HG02763 (cell line): ENCODE measurements at regions not wholly inside any gene's neighbourhood (a gene's known extent, or its start where the extent isn't known, plus 50 kb on each side); places are given as distances from the start of the nearest gene placed in this dataset.
A peak's percentile ranks its signal among the peaks of the same experiment; 100 is the strongest.
"Not testable (repeated sequence)": the region's sequence is repeated elsewhere in the genome, so short reads cannot be mapped to it uniquely, and the experiment has no call there.

Experiments
- ATAC-seq: cut with Tn5 transposase; IDR thresholded peaks from one replicate; pipeline ENCODE4 v1.9.1; 2021; ENCODE audit warnings: mild to moderate bottlenecking, moderate library complexity; ENCODE audit not compliant: unreplicated experiment

DNA sequence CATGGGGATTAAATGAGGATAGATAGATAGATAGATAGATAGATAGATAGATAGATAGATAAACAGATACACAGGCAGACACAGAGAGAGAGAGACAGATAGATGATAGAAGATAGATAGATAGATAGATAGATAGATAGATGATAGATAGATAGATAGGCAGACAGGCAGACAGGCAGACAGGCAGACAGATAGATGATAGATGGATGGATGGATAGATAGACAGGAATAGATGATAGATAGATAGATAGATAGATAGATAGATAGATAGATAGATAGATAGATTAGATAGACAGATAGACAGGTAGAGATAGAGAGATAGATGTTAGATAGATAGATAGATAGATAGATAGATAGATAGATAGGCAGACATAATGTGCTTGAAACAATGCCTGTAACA, 137.3 kb downstream of the MED10 start:
- not testable (repeated sequence) for ATAC-seq

DNA sequence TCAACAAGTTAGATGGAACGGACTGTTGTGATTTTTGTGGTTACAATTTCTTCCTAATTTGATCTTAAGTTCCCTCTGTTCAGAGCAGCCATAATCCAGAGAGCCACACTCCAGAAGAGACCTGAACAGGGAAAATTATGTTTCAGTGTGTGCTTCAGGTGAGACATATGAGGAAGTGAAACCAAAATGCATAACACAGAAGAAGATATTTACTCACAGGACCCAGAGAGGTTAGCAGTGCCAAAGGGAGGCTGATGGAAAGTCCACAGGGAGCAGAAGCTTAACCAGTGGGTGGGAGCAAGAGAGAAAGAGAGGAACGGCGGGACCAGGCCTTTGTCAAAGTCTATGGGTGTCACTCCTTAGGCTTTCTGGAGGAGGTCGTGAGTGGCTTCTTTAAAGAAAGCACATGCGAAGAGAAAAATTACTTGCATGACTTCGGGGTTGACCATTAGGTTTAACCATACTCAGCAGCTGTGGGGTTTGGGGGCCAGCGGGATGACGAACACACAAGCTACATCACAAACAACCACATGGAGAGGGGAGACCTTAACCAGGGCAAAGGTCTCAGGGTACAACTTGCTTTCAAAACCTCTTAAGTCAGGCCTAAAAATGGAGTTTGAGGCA, 141.4 kb downstream of the MED10 start:
- peak; percentile 66 for ATAC-seq

DNA sequence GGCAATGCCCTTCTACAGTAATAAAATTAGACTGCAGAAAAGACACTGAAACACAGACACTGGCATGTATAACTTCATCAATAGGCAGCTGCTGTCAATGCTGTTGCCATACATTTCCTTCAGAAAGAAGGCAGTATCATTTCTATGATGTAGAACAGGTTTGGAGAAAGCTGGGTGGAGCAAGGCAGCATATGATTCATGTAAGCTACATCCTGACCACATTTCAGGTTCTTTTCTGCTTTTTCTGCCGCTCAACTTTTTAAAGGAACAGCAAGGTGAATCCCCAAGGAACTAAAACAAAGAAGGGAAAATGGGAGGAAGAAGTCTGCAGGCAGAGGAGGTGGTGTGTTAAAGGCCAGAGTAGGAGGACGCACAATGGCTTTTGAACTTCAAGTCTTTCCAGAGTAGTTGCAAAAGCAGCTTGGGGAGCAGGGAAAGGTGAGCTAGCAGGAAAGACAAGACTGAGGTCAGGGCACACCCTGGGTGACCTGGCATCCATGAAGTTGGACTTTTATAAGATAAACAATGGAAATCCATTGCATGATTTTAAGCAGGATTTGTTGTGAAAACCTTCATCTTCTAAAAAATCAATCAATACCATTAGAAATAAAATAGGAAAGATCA, 142.1 kb downstream of the MED10 start:
- ATAC-seq, result no peak

DNA sequence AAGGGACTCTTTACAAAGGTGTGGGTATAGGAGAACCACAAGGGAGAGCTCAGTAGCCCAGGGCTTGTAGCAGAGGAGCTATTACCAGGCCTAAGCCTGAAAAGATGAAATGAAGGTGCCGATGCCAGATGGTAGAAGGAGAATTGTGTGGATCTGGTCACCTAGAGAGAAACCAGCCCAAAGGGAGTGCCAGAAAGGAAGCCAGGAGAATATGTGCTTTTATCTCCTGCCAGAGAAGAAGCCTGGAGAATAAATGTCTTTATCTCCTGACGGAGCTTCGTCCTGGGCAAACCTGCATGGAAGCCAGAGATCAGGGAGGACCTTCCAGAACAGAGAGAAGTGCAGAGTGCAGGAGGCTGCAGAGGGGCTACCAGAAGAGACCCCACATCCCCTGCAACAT, 142.6 kb downstream of the MED10 start:
- no peak for ATAC-seq

DNA sequence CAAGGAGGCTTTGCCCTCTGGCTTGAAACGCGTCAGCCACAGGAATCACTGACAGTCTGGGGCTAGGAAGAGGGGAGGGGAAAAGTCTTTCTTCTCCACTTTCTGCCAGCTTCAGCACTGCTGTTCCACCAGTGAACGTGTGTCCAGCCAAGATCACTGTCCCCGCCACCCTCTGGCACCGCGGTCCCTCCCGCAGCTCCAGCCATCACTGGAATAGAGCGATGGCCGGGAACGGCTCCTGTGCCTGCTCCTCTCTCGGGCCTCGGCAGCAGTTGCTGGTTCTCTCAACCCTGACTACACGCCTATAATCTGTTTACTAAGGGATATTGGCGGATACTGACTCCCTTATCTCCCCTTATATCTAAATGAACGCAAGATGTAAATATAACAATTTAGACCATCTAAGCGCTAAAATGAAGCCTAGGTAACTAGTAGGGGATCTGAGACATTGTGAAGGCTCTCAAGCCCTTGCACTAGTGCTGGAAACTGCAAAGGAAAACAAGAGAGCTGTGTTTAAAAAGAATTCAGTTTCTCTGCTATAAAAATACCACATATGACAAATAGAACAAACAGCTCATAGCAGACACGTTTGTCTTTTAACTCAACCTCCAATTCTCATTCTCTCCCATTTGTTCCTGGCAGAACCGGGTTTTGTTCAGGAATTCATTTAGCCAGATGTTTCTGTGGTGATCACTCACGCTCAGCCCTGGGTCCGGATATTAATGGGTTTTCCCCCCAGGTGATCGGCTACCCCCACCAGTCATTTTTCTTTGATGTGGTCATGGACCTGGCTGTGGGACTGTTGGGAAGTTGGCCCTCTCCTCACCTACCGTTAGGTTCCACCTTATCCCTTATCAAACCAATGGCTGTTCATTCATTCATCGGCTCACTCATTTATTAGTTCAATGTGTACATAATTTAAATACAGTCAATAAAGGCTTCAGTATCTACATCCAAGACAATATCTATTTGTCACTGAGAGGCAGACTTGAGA, 149.8 kb downstream of the MED10 start:
- ATAC-seq, result no peak

DNA sequence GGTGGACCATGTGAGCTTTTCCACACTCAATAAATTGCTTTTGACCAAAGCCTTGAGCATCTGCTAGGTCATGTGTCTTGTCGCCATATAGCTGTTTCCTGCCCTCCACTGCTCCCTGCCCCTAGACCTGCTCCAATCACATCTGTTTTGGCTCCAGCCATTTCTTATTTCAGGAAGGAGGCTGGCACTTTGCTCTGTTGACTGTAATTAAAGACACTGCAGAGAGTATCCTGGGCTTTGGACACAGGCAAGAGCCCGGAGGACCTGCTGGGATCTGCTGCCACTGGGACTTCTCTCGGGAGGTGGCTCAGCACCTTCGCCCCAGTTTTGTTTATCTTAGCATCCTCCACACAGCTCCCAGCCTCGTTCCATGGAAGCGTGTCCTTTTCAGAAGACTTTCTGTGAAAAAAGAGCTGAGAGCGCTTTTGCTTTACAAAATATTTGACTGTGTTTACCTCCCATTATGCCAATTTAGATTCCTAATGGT, 153.2 kb downstream of the MED10 start:
- no peak for ATAC-seq

DNA sequence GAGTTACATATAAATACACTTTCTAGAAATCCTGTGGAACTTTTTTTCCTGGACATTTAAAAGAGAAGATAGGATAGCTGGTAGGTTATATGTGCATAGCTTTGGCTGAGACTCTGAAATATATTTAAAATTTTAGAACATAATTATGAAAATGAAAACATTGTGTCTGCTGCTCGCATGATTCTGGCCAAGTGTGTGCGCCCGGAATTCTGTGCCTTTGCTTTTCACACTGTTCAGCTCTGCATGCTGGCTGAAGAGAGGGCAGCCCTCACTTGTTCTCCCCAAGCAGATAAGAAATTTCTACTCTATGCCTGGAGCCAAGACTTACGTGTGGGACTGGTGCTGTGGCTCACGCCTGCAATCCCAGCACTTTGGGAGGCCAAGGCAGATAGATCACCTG, 153.9 kb downstream of the MED10 start:
- no peak for ATAC-seq

DNA sequence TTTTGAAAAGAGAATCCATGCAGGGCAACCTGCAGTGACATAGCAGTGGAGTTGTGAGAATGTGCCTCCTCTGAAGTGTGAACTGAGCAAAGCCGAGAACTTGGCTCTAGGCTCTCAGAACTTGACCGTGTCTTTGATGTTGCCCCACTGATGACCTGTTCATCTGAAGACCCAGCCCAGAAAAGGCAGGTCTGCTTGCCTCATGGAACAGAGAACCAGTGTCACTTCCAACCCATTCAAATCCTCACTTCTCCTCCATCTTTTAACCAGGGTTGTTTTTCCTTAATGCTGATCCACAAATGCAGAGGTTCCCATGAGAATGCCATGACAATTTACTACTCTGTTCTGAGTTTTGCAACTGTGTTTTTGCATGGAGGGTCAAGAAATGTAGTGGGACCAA, 155.4 kb downstream of the MED10 start:
- ATAC-seq, result no peak

DNA sequence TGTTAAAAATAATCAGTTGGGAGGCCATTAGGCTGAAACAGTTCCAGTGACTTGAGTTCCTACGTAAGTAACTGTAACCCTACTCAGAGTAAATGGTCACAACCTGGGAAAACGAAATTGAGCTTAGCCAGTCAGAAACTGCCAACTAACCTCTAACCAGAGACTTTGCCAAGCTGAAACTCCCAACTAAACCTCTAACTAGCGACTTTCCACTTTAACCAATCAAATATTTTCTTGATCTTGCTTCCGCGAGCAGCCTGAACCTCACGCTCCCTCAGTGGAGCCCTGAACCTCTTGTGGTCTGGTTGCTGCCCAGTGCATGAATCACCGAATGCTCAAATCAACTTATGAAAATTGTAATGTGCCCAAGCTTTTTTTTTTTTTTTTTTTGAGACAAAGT, 156.2 kb downstream of the MED10 start:
- ATAC-seq, result no peak

DNA sequence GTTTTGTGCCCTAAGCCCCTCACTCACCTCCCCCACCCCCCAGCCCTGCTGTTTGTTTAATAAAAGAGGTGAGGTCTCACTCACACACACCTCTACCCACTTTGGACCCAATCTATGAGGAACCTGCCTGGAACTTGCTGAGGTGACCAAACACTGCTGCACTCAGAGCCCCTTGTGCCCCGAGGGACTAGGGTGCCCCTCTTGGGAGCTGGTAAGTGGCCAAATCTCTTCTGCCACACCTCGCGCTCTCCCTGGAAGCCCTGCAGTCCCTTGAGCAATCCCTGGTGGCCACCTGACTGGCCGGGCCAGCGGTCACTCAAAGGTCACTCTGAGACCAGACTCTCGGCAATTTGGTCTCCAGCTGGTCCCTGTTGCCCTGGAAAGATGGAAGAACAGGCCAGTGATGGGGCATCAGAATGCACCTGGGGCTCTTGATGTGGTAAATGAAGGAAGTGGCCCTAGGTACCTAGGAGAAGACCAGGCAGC, 157.2 kb downstream of the MED10 start:
- ATAC-seq, result no peak

DNA sequence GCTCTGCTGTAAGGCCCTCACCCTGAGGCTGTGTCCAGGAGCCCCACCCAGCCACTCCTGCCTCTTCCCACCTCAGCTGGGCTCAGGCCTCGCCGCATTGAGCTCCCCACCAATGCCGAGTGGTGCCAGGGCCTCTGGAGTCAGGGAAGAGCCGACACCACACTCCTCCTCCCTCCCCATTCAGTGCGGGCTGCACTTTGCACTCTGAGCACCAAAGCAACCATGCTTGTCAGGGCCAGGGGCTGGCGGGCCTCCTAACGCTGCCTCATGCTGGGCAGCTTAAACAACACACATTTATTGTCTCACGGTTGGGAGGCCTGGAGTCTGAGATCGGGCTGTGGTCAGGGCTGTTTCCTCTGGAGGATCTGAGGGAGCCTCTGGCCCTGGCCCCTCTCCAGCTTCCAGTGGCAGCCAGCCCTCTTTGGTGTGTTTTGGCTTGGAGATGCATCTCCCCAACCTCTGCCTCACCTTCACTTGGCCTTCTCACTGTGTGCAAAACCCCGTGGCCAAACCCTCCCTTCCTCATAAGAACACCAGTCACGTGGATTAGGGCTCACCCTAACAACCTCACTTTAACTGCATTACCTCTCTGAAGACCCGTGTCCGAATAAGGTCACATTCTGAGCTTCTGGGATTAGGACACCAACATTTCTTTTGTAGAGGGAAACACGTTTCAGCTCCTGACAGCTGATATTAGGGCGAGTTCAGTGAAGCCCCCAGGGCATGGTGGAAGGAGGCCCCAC, 157.8 kb downstream of the MED10 start:
- no peak for ATAC-seq

DNA sequence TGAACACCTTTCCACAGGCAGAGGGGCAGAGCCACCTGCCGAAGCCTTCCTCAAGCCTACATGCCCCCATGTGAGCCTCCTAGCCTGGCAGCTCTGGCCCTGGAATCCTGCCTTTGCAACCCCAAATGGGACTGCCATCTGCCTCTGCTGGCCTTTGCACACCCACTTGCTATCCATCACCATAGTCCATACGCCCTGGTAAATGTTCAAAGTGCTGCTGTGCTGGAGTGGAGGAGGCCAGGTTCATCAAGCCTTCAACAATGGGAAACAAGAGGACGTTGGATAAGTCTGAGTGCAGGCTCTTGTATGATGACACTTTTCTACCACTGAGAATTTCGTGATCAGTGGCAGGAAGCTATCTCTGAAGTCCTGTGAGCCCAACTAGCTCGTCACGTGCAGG, 159.8 kb downstream of the MED10 start:
- no peak for ATAC-seq

DNA sequence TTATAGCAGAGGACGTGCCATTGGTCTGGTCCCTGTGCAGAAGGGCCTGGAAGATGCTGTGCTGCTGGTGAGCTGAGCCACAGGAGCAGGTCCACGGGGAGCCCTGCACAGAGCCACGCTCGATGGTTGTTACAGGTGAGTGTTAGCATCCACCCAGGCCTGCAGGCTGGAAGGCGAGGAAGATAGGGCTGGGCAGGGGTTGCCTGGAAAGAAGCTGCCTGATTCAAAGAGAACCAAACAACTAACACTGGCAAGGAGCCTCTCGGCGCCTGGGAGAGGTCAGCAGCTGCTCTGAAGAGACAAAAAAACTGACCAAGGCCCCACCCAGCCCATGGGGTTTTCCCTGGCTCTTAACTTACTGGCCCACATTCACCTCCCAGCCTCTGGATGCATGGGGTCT, 160.2 kb downstream of the MED10 start:
- no peak for ATAC-seq

DNA sequence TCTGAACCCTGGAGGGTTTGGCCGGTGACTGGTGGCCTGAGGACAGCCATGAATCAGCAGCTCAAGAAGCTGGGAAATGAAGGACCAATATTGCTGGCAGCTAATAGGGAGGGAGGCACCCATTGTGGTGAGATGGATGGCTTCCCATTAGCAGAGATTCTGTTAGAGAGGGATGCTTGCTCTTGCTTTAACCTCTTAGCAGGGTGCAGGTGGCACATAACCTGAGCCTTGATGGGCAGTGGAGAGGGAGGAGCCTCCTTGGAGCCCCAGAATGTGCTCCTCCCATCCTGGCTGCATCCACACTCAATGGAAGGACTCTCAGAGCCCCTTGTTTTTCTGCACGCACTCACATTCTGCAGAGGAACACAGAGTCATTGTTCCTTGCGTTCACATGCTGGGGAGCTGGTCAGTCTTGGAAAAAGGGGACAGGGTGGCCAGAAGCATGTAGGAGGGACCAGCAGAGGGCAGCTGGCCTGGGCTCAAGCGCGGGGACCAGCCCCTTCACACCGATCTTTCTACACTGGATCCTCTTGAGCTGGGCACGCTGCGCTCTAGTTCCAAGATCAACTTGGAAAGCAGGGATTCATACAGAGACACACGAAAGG, 161.8 kb downstream of the MED10 start:
- no peak for ATAC-seq

DNA sequence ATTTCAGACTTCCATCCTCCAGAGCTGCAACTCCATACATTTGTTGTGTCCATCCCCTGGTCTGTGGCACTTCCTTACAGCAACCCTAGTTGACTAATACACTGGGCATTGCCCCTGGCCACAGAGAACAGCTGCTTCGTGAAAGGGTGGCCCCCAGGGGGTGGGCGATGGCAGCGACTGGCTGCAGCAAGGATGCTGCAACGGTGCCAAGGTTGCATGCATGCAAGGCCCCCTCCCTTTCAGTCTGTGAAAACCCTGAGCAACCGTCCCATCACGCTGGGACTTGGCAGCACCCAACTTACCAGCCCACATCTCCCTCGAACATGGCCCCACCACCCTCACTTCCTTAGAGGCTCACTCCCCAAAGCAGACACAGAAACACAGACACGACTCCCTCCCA, 162.5 kb downstream of the MED10 start:
- ATAC-seq, result no peak

DNA sequence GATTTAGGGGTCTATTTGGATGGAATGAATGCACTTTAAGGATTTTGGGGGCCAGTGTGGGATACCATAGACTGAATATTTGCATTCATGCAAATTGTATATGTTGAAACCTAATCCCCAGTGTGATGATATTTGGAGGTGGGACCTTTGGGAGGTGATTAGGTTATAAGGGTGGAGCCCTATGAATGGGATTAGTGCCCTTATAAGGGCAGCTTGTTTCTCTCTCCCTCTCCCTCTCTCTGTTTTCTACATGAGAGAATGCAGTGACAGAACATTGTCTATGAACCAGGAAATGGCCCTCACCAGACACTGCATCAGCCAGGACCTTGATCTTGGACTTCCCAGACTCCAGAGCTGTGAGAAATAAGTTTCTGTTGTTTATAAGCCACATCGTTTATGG, 166.1 kb downstream of the MED10 start:
- no peak for ATAC-seq

DNA sequence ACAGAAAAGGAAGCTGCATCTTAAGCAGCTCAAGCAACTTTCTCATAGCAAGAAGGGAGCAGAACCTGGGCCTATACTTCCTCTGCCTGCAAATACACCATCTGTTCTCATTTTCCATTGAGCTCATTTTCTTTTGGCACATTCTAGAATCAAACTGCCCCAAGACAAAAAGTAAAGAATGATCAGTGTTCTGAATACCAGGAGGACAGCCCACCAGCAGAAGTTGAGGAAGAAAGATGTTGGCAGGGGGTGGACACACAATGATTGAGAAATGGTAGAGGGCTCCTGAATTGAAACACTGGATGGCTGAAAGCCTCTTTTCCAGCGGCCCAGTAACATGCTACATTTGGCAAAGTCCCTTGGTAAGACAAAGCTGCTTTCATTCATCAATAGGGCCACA, 171.8 kb downstream of the MED10 start:
- no peak for ATAC-seq

DNA sequence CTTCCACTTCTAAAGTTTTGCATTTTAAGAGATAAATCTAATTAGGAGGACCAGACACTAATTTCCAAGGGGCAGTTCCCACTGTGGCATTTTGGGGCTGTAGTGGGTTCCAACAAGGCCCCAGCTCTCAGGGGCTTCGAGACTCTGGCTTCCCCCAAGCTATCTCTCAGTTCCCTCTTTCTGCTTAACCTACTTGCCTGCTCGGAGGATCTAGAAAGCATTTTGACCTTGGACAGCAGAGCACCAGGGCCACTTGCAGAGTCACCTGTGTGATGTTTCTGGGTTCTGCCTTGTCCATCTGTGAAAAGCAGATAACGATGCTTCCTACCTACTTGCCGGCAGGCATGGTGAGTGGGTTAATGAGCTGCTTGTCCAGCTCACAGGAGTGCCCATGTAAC, 175.4 kb downstream of the MED10 start:
- no peak for ATAC-seq

DNA sequence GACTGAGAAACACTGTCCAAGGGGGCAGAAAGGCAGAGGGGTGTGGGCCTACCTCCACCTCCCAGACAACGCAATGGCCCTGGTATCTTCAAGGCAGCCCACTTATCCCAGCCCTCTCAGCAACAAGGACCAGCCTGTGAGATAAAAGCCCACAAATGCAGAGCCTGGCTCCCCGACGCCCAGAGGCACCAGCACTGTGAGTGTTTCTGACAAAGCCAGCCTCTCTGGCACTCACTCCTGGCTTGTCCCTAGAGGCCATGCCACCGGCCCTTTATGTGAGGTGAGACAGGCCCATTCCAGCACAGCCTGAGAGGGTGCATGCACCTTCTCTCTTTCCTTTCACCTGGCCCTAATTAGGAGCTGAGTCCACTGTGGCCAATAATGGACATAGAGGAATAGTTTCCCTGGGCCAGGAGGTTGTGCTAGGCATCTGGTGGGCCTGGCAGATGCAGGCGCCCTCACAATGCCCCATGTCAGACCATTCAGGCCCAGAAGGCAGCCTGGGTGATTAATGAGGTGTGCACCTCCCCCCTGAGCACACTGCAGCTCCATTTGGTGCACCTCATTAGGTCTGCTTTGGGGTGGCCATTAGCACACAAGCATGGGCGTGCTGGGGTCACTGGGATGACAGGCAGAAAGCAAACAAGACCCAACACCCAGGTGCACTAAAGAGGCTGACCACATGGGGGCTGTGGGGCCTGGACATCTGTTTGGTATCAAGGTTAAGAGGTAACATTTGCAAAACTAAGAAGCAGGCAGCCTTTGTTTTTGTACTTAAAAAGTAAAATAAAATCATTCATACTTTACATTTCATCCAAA, 176.0 kb downstream of the MED10 start:
- no peak for ATAC-seq

DNA sequence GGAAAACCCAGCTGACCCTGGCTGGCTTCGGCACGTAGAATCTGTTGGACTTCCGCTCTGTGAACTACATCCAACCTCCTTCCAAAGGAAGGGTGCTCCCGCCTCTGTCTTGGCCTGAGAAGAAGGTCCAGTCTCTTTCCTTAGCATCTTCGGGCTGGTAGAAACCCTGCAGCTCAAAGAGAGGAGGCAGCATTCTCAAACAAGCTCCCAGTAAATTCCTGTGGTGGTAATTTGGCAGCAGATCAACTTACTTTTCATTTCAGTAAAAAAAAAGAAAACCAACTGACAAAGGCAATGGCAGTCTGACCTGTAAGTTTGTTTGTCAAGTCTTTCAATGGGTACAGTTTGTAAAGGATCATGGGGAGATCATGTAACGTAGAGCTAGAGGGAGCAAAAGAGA, 176.7 kb downstream of the MED10 start:
- no peak for ATAC-seq
